HepG2 (cell line): ENCODE measurements at regions not wholly inside any gene's neighbourhood (a gene's known extent, or its start where the extent isn't known, plus 50 kb on each side); places are given as distances from the start of the nearest gene placed in this dataset.

ENCODE experiments used
- ATAC-seq: fragments of 200-7000 bp; cut with Tn5 transposase; 3 replicates; pipeline ENCODE4 v1.9.1; 2020; ENCODE audit warnings: mild to moderate bottlenecking, moderate library complexity
- BruUV-seq: library from RNA; stranded (reverse); fragments of 400-500 nt; replicated peaks from 2 replicates; lab custom pipeline; 2021; lab: Mats Ljungman, UMichigan
- CTCF ChIA-PET: fragments of 300-600 bp; formaldehyde crosslinking; extraction: SDS; loops from one replicate; lab custom pipeline; 2021; ENCODE audit warnings: low total read pairs, inconsistent platforms, low intra/inter-chr PET ratio; lab: Yijun Ruan, JAX
- POLR2A ChIA-PET: fragments of 350-600 bp; sonication (Branson Sonifier 250); formaldehyde crosslinking; loops from one replicate; lab custom pipeline; 2020; ENCODE audit warnings: antibody characterized with exemption, inconsistent platforms; lab: Yijun Ruan, JAX
- DNase-seq: peaks from one replicate; pipeline ENCODE4 v3.0.0-alpha.2; 2015; ENCODE audit warnings: low spot score
- FAIRE-seq: peaks from 3 replicates; lab custom pipeline; 2011; peaks lifted over from hg19 to GRCh38; lab: Jason Lieb, UNC
- H2AFZ ChIP-seq: one replicate; pipeline ENCODE4 v1.6.1; 2011; ENCODE audit warnings: low read length, inconsistent platforms
- H3K27ac ChIP-seq: fragments of 300-600 bp; 3 replicates; pipeline ENCODE4 v1.8.0; 2011; ENCODE audit warnings: mixed run types, mild to moderate bottlenecking, mixed read lengths, low read length, inconsistent platforms; ENCODE audit not compliant: insufficient read depth; ENCODE audit errors: extremely low read length
- H3K27me3 ChIP-seq, 2 experiments: fragments of 200-600 bp in 1 of 2; 2 replicates in 1 of 2; 3 replicates in 1 of 2; pipeline versions ENCODE4 v1.6.0 to v1.8.0; 2011; ENCODE audit warnings: low read length in 2 of 2, mild to moderate bottlenecking in 2 of 2, moderate library complexity in 2 of 2, inconsistent platforms in 1 of 2; ENCODE audit not compliant: insufficient read depth in 2 of 2, control insufficient read depth in 1 of 2
- H3K36me3 ChIP-seq, 2 experiments: fragments of 200-600 bp in 1 of 2; replicated peaks in 1 of 2; 2 replicates in 1 of 2; 3 replicates in 1 of 2; pipeline versions ENCODE4 v1.5.1 to v1.8.0; 2011; ENCODE audit warnings: low read length in 2 of 2, inconsistent platforms in 1 of 2; ENCODE audit not compliant: insufficient read depth in 2 of 2, control insufficient read depth in 1 of 2
- H3K4me1 ChIP-seq: 2 replicates; pipeline ENCODE4 v1.5.1; 2012; ENCODE audit warnings: low read length, inconsistent platforms; ENCODE audit not compliant: insufficient read depth
- H3K4me2 ChIP-seq: 2 replicates; pipeline ENCODE4 v1.6.0; 2011; ENCODE audit warnings: low read depth, low read length, inconsistent platforms
- H3K4me3 ChIP-seq, 3 experiments: fragments of 200-600 bp in 1 of 3; sonication (generic), shearing (Covaris generic) in 1 of 3; replicated peaks in 1 of 3; 2 replicates each; pipeline ENCODE4 v1.5.1; 2011 to 2016; ENCODE audit warnings: low read length in 3 of 3, inconsistent platforms in 2 of 3, low read depth in 2 of 3, mild to moderate bottlenecking in 2 of 3, control low read depth in 1 of 3, mixed read lengths in 1 of 3; ENCODE audit not compliant: insufficient read depth in 1 of 3
- H3K79me2 ChIP-seq: one replicate; pipeline ENCODE4 v1.6.1; 2011; ENCODE audit warnings: low read length, inconsistent platforms; ENCODE audit not compliant: insufficient read depth
- H3K9ac ChIP-seq: 2 replicates; pipeline ENCODE4 v1.6.0; 2011; ENCODE audit warnings: mild to moderate bottlenecking, low read depth, low read length, inconsistent platforms; ENCODE audit not compliant: insufficient read depth
- H3K9me3 ChIP-seq: 2 replicates; pipeline ENCODE4 v1.5.1; 2012; ENCODE audit warnings: mild to moderate bottlenecking, low read length
- H4K20me1 ChIP-seq: 2 replicates; pipeline ENCODE4 v1.6.0; 2011; ENCODE audit warnings: inconsistent platforms, mild to moderate bottlenecking, low read length, moderate library complexity; ENCODE audit not compliant: insufficient read depth
- MAFF ChIP-seq: IDR thresholded peaks from 2 replicates; pipeline ENCODE4 v1.6.1; 2011; ENCODE audit warnings: low read depth, low read length, improper control_type of control experiment
- MAFK ChIP-seq, 2 experiments: IDR thresholded peaks in 1 of 2; conservative IDR thresholded peaks in 1 of 2; 2 replicates each; pipeline ENCODE4 v1.6.1; 2011; ENCODE audit warnings: improper control_type of control experiment in 2 of 2, low read length in 2 of 2
- NCOA1 ChIP-seq: sonication (generic); formaldehyde crosslinking; IDR thresholded peaks from 2 replicates; pipeline ENCODE4 v1.9.0; 2021; ENCODE audit warnings: missing genetic modification reagents
- ZKSCAN8 ChIP-seq: IDR thresholded peaks from 2 replicates; pipeline ENCODE4 v1.6.1; 2016; ENCODE audit warnings: borderline replicate concordance, missing genetic modification reagents, missing compliant biosample characterization
- ZNF207 ChIP-seq: fragments of 450-650 bp; IDR thresholded peaks from 2 replicates; pipeline ENCODE4 v1.6.1; 2016; ENCODE audit warnings: antibody characterized with exemption, borderline replicate concordance
- ZNF3 ChIP-seq: IDR thresholded peaks from 2 replicates; pipeline ENCODE4 v1.7.0; 2017; ENCODE audit warnings: inconsistent platforms
- ZNF460 ChIP-seq: sonication (generic); formaldehyde crosslinking; IDR thresholded peaks from 2 replicates; pipeline ENCODE4 v1.5.1; 2020; ENCODE audit warnings: missing genetic modification reagents, mild to moderate bottlenecking, borderline replicate concordance
- WGBS: methylation state at CpG from one replicate; pipeline ENCODE4 v1.1.6; 2017; ENCODE audit warnings: low lambda C conversion rate; 5-methylcytosine and 5-hydroxymethylcytosine counted together
- in situ Hi-C: cut with HindIII; loops from 2 replicates; pipeline ENCODE4 v1.10.0; 2017; ENCODE audit warnings: low pct_unique_long_range_greater_than_20kb; ENCODE audit not compliant: extremely low pct_ligation_motif_present
- intact Hi-C: fragments of 100-400 bp; cut with micrococcal nuclease; formaldehyde crosslinking; loops from one replicate; pipeline ENCODE4 v1.10.0; 2022; ENCODE audit not compliant: unreplicated experiment
- TF ChIP-seq, protein P1 (sequence below): fragments of 450-650 bp; IDR thresholded peaks from 2 replicates; pipeline ENCODE4 v1.6.1; 2017

DNA sequence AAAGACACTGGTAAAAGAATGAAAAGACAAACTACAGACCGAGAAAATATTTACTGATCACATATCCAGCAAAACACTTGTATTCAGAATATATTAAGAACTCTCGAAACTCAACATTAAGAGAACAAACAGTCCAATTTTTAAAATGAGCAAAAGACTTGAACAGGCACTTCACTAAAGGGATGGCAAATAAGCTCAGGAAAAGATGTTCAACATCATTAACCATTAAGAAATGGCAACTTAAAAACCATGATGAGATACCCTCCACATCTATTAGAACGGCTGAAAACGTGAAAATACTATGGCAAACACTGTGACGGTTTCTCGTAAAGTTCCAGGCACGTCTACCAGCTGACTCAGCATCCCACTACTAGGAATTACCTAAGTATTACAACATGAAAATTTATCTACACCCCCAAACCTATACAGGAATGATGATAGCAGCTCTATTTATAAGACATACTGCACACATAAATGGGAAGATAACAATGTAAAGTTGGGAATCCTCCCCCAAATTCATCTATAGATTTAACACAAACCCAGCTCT, 86.1 kb upstream of the PROK2 start:
- Histone ChIP-seq H3K4me2 (no peak overlapping the region), H3K79me2 (no peaks in the 10 kb centered on the region), H3K27ac (no peak overlapping the region), H3K27me3 (no peaks in the 10 kb centered on the region), H3K4me3 (no peak overlapping the region), H3K9ac (no peak overlapping the region), H3K36me3 (no peaks in the 10 kb centered on the region), H2AFZ (no peak overlapping the region), H3K9me3 (no peaks in the 10 kb centered on the region), H4K20me1 (no peaks in the 10 kb centered on the region), H3K4me1 (no peaks in the 10 kb centered on the region)
- 28% methylated on average over 7 of the region's 7 CpGs for WGBS
- no peak for DNase-seq
- ChIA-PET POLR2A (no interaction called here), CTCF (no interaction called here)
- no peak for ATAC-seq
- no peak for FAIRE-seq
- no TSS peak for BruUV-seq
- TF ChIP-seq ZKSCAN8, result no peak
- no peak for TF ChIP-seq ZNF460 (CRISPR knock-in tag)
- TF ChIP-seq MAFF, result 0 out of 2 replicates have a peak, but pooled peaks have one; percentile 26
- no peak for TF ChIP-seq ZNF207
- peak; percentile 30 to 69; a peak in 3 of 4 replicates for TF ChIP-seq MAFK (conservative IDR thresholded peaks at IDR 0.05 in 1 of 2, IDR thresholded peaks at IDR 0.05 in 1 of 2; ENCODE audit: low read length in 2 of 2)
- TF ChIP-seq, protein P1, sequence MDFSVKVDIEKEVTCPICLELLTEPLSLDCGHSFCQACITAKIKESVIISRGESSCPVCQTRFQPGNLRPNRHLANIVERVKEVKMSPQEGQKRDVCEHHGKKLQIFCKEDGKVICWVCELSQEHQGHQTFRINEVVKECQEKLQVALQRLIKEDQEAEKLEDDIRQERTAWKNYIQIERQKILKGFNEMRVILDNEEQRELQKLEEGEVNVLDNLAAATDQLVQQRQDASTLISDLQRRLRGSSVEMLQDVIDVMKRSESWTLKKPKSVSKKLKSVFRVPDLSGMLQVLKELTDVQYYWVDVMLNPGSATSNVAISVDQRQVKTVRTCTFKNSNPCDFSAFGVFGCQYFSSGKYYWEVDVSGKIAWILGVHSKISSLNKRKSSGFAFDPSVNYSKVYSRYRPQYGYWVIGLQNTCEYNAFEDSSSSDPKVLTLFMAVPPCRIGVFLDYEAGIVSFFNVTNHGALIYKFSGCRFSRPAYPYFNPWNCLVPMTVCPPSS, result no peak
- intact Hi-C loops, result loop anchor here (10.0 kb wide), 1 partner anchor 84 kb away; no protein-coding TSS in a partner anchor
- in situ Hi-C loops, result no loop called here

GRCh38 chr3:71868876-71869275, 83.9 kb upstream of the PROK2 start:
- no peak for DNase-seq
- Histone ChIP-seq H3K79me2 (no peaks in the 10 kb centered on the region), H3K4me2 (no peak overlapping the region), H3K27ac (no peak overlapping the region), H3K27me3 (peaks cover 0 to 8% of the 10 kb centered on the region in 2 experiments; a peak in 2 of 5 replicates), H2AFZ (no peak overlapping the region), H3K9me3 (no peaks in the 10 kb centered on the region), H3K36me3 (no peaks in the 10 kb centered on the region), H3K4me1 (no peaks in the 10 kb centered on the region), H3K4me3 (no peak overlapping the region), H3K9ac (no peak overlapping the region), H4K20me1 (no peaks in the 10 kb centered on the region)
- no peak for FAIRE-seq
- BruUV-seq, result no TSS peak
- CTCF ChIA-PET, result no interaction called here
- TF ChIP-seq ZNF3 (CRISPR knock-in tag) (no peak), NCOA1 (CRISPR knock-in tag) (no peak)
- 2% methylated on average over 3 of the region's 3 CpGs for WGBS
- in situ Hi-C loops (no loop called here), intact Hi-C loops (no loop called here)
- POLR2A ChIA-PET, result no interaction called here
- ATAC-seq, result no peak
